Testis (tissue), 2 donors: ENCODE measurements at regions not wholly inside any gene's neighbourhood (a gene's known extent, or its start where the extent isn't known, plus 50 kb on each side); places are given as distances from the start of the nearest gene placed in this dataset.

ENCODE experiments used
- POLR2A ChIP-seq: fragments of 450-650 bp; IDR thresholded peaks from one replicate; pipeline ENCODE4 v1.6.1; 2017; ENCODE audit warnings: antibody characterized with exemption, mild to moderate bottlenecking, moderate library complexity
- TF ChIP-seq, protein P1 (sequence below), 3 experiments: fragments of 450-650 bp in 2 of 3; fragments of 200-600 bp in 1 of 3; sonication (generic) in 1 of 3; IDR thresholded peaks; one replicate each; pipeline ENCODE4 v1.5.1; 2016 to 2019; ENCODE audit warnings: antibody characterized with exemption in 3 of 3, mild to moderate bottlenecking in 2 of 3, moderate library complexity in 1 of 3

DNA sequence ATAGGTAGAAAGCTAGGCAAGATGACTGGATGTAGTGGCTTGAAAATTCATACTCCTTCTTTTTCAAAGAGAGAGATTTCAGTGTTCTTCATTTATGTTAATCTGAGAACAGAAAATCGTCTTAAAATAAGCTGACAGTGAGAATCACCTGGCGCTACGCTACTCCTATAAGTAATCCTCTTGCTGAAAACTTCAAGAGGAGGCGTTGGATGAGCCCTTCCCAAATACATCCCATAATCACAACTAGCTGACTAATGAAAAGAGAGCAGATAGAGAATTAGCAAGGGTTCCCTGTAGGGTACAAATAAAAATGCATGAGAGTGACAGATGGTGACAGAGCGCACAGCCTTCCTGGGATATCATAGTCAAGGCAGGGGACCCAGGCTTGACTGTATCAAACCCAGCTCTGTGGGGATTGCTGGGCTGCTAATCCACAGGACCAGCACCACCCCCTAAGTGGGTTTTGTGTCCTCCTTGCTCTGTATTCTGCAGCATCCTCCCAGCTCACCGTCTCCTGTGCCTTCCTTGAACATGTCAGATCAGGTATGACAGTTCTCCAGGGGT lies 280.2 kb downstream of the SP3 start:
- TF ChIP-seq, protein P1, sequence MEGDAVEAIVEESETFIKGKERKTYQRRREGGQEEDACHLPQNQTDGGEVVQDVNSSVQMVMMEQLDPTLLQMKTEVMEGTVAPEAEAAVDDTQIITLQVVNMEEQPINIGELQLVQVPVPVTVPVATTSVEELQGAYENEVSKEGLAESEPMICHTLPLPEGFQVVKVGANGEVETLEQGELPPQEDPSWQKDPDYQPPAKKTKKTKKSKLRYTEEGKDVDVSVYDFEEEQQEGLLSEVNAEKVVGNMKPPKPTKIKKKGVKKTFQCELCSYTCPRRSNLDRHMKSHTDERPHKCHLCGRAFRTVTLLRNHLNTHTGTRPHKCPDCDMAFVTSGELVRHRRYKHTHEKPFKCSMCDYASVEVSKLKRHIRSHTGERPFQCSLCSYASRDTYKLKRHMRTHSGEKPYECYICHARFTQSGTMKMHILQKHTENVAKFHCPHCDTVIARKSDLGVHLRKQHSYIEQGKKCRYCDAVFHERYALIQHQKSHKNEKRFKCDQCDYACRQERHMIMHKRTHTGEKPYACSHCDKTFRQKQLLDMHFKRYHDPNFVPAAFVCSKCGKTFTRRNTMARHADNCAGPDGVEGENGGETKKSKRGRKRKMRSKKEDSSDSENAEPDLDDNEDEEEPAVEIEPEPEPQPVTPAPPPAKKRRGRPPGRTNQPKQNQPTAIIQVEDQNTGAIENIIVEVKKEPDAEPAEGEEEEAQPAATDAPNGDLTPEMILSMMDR (IDR thresholded peaks at IDR 0.05), result no peak
- no peak for TF ChIP-seq POLR2A
